ENCODE measurements at regions not wholly inside any gene's neighbourhood (a gene's known extent, or its start where the extent isn't known, plus 50 kb on each side); places are given as distances from the start of the nearest gene placed in this dataset.

DNA sequence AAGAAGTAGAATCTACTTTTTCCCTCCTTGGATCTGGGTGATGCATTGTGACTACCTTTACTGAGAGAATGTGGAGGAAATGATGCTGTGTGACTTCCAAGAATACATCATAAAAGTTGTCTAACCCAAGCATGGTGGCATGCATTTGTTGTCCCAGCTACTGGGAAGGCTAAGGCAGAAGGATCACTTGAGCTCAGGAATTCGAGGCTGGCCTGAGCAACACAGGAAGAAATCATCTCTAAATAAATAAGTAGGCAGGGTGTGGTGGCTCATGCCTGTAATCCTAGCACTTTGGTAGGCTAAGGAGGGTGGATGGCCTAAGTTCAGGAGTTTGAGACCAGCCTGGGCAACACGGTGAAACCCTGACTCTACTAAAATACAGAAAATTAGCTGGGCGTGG, 143.2 kb upstream of the VLDLR start (continued):
- no peak for TF ChIP-seq ZNF384 (IDR thresholded peaks at IDR 0.05; ENCODE audit: borderline replicate concordance, low read depth, low read length)
- TF ChIP-seq CHD2 (IDR thresholded peaks at IDR 0.05; ENCODE audit: borderline replicate concordance, low read depth, low read length): no peak
- TF ChIP-seq GABPA (IDR thresholded peaks at IDR 0.05; ENCODE audit: low read depth): no peak

DNA sequence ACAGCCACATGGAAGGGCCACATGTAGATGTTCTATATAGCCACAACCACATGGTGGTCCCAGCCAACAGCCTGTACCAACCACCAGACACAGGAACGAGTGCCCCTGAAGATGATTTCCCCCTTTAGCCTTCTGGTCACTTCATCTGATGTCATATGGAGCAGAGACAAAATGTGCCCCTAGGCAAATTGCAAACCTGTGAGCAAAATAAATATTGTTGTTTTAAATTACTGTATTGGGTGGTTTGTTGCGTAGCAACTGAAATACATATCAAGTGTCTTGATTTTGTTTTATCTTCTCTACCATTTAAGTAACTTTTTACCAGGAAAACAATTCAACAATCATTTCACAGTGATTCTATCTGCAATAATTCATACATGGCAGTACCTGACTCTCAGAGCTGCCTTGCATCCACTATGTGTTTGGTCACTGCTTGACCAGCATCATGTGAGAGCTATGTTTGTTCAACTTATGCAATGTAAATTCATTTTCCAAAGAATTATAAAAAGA, 142.5 kb upstream of the VLDLR start:
- DNase-seq (ENCODE audit: low read depth, low spot score) (no peak), ATAC-seq (no peak), FAIRE-seq (no peak)
- in situ Hi-C loops (cut with MboI): no loop called here
- CTCF ChIA-PET: no interaction called here
- no peaks in the 10 kb centered on the region for H3K27me3 ChIP-seq (replicated peaks in 1 of 2; ENCODE audit: control insufficient read depth in 2 of 2, insufficient read depth in 2 of 2, low read length in 1 of 2)
- SMC1A ChIA-PET (ENCODE audit: uncharacterized antibody, unreplicated experiment): interaction anchor here (1.2 to 2.2 kb wide), 2 partner anchors 9 to 13 kb away, joined by 3 to 9 read pairs; no protein-coding TSS in a partner anchor
- no peak overlapping the region for H3K4me3 ChIP-seq
- H3K4me2 ChIP-seq (ENCODE audit: control insufficient read depth, insufficient read depth): no peak overlapping the region
- TF ChIP-seq BHLHE40 (IDR thresholded peaks at IDR 0.05; ENCODE audit: borderline replicate concordance in 1 of 2, low read depth in 2 of 2, low read length in 1 of 2): no peak
- no peak for TF ChIP-seq GATAD2B (conservative IDR thresholded peaks at IDR 0.05; ENCODE audit: low read depth)
- TF ChIP-seq, protein P1, sequence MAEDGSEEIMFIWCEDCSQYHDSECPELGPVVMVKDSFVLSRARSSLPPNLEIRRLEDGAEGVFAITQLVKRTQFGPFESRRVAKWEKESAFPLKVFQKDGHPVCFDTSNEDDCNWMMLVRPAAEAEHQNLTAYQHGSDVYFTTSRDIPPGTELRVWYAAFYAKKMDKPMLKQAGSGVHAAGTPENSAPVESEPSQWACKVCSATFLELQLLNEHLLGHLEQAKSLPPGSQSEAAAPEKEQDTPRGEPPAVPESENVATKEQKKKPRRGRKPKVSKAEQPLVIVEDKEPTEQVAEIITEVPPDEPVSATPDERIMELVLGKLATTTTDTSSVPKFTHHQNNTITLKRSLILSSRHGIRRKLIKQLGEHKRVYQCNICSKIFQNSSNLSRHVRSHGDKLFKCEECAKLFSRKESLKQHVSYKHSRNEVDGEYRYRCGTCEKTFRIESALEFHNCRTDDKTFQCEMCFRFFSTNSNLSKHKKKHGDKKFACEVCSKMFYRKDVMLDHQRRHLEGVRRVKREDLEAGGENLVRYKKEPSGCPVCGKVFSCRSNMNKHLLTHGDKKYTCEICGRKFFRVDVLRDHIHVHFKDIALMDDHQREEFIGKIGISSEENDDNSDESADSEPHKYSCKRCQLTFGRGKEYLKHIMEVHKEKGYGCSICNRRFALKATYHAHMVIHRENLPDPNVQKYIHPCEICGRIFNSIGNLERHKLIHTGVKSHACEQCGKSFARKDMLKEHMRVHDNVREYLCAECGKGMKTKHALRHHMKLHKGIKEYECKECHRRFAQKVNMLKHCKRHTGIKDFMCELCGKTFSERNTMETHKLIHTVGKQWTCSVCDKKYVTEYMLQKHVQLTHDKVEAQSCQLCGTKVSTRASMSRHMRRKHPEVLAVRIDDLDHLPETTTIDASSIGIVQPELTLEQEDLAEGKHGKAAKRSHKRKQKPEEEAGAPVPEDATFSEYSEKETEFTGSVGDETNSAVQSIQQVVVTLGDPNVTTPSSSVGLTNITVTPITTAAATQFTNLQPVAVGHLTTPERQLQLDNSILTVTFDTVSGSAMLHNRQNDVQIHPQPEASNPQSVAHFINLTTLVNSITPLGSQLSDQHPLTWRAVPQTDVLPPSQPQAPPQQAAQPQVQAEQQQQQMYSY (CRISPR knock-in tag; IDR thresholded peaks at IDR 0.05): no peak
- no peak for TF ChIP-seq RBBP5 (conservative IDR thresholded peaks at IDR 0.05)
- TF ChIP-seq NR2F1 (conservative IDR thresholded peaks at IDR 0.05): no peak
- TF ChIP-seq HDAC6 (IDR thresholded peaks at IDR 0.05; ENCODE audit: unreplicated experiment): no peak
- no peak for TF ChIP-seq SUPT20H (IDR thresholded peaks at IDR 0.05; ENCODE audit: borderline replicate concordance, control insufficient read depth, low read depth, low read length)
- TF ChIP-seq NFXL1 (IDR thresholded peaks at IDR 0.05; ENCODE audit: borderline replicate concordance): no peak
- TF ChIP-seq MEF2A (IDR thresholded peaks at IDR 0.05; ENCODE audit: insufficient read depth, low read depth, low read length): no peak
- TF ChIP-seq ZNF24 (IDR thresholded peaks at IDR 0.05): no peak
- TF ChIP-seq MEF2B (IDR thresholded peaks at IDR 0.05; ENCODE audit: partially characterized antibody, poor library complexity, severe bottlenecking): no peak
- no peak for TF ChIP-seq SIN3A (IDR thresholded peaks at IDR 0.05; ENCODE audit: low read depth, low read length)
- TF ChIP-seq ETV6 (conservative IDR thresholded peaks at IDR 0.05 in 1 of 2, IDR thresholded peaks at IDR 0.05 in 1 of 2; ENCODE audit: borderline replicate concordance in 1 of 2, low read depth in 1 of 2): no peak
- POLR2A ChIA-PET: no interaction called here
- RAD21 ChIA-PET (ENCODE audit: unreplicated experiment): interaction anchor here (2.2 kb wide), 1 partner anchor 13 kb away, joined by 9 read pairs; no protein-coding TSS in a partner anchor
- H3K79me2 ChIP-seq (ENCODE audit: control insufficient read depth, insufficient read depth, low read length): no peaks in the 10 kb centered on the region
- H3K4me1 ChIP-seq (ENCODE audit: control insufficient read depth, insufficient read depth, low read length): no peaks in the 10 kb centered on the region
- H3K27ac ChIP-seq (ENCODE audit: control insufficient read depth, insufficient read depth): no peak overlapping the region
- no peak overlapping the region for H2AFZ ChIP-seq (ENCODE audit: control insufficient read depth, low read depth, low read length)
- intact Hi-C loops (cut with micrococcal nuclease; ENCODE audit: unreplicated experiment): no loop called here
- no peak overlapping the region for H3K9ac ChIP-seq (ENCODE audit: control insufficient read depth, insufficient read depth, low read length)
- BruUV-seq (replicated peaks): no TSS peak
- WGBS (ENCODE audit: insufficient coverage, insufficient replicate concordance, low lambda C conversion rate, missing lambda C conversion rate): 53% methylated on average over 2 of the region's 2 CpGs
- H3K9me3 ChIP-seq (replicated peaks; ENCODE audit: control insufficient read depth, insufficient read depth, low read length): no peaks in the 10 kb centered on the region
- no peaks in the 10 kb centered on the region for H3K36me3 ChIP-seq (ENCODE audit: control insufficient read depth in 2 of 2, insufficient read depth in 2 of 2, low read length in 1 of 2)
- no peaks in the 10 kb centered on the region for H4K20me1 ChIP-seq (ENCODE audit: control insufficient read depth, insufficient read depth)
